ENCODE measurements at regions not wholly inside any gene's neighbourhood (a gene's known extent, or its start where the extent isn't known, plus 50 kb on each side); places are given as distances from the start of the nearest gene placed in this dataset.
"Not testable (repeated sequence)": the region's sequence is repeated elsewhere in the genome, so short reads cannot be mapped to it uniquely, and the experiment has no call there.

DNA sequence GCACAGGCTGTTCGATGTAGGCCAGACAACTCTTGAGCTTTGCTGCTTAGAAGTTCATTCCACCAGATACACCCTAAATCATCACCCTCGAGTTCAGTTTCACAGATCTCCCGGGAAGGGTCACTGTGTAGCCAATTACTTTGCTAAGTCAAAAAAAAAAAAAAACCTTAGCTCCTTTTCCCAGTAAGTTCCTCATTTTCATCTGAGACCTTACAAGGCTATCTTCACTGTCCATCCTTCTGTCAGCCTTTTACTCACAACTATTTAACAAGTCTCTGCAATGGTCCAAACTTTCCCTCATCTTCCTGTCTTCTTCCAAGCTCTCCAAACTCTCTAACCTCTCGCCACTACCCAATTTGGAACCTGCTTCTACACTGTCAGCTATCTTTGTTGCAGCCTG is 615.9 kb upstream of the DEFB115 start:
- not testable (repeated sequence) for DNase-seq (ENCODE audit: low spot score); H3K4me3 ChIP-seq (ENCODE audit: low read depth in 1 of 3, low read length in 3 of 3); H3K27ac ChIP-seq (ENCODE audit: low read depth in 1 of 2, low read length in 2 of 2); H3K4me1 ChIP-seq (ENCODE audit: control insufficient read depth in 4 of 4, insufficient read depth in 4 of 4, low read length in 3 of 4); H3K27me3 ChIP-seq (ENCODE audit: control insufficient read depth in 4 of 4, insufficient read depth in 4 of 4, low read length in 3 of 4); H3K9ac ChIP-seq (ENCODE audit: low read depth in 1 of 2, low read length in 2 of 2); H3K9me3 ChIP-seq (ENCODE audit: control insufficient read depth in 4 of 4, low read length in 3 of 4); H3K36me3 ChIP-seq (ENCODE audit: control insufficient read depth in 4 of 4, insufficient read depth in 3 of 4, low read depth in 1 of 4, low read length in 3 of 4)
- 59% methylated on average over 4 of the region's 4 CpGs for WGBS
- peak in 1 of 2 donors; percentile 10 for TF ChIP-seq RXRA (IDR thresholded peaks at IDR 0.05)

DNA sequence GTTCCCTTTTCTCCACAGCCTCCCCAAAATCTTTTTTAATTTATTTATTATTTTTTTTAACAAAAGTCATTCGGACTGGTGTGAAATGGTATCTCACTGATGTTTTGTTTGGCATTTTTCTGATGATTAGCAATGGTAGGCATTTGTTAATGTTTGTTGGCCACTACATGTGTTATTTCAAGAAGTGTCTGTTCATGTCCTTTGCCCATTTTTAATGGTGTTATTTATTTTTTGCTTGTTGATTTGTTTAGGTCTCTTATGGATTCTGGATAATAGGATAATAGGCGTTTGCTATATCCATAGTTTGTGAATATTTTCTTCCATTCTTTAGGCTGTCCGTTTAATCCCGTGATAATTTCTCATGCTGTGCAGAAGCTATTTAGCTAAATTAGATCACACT is 596.5 kb upstream of the DEFB115 start:
- H3K4me3 ChIP-seq (ENCODE audit: low read depth in 1 of 3, low read length in 3 of 3); H3K4me1 ChIP-seq (ENCODE audit: control insufficient read depth in 4 of 4, insufficient read depth in 4 of 4, low read length in 3 of 4); H3K36me3 ChIP-seq (ENCODE audit: control insufficient read depth in 4 of 4, insufficient read depth in 3 of 4, low read depth in 1 of 4, low read length in 3 of 4); H3K27ac ChIP-seq (ENCODE audit: low read depth in 1 of 2, low read length in 2 of 2); DNase-seq (ENCODE audit: low spot score); H3K27me3 ChIP-seq (ENCODE audit: control insufficient read depth in 4 of 4, insufficient read depth in 4 of 4, low read length in 3 of 4); H3K9ac ChIP-seq (ENCODE audit: low read depth in 1 of 2, low read length in 2 of 2); H3K9me3 ChIP-seq (ENCODE audit: control insufficient read depth in 4 of 4, low read length in 3 of 4): not testable (repeated sequence)
- 80% methylated on average over 4 of the region's 4 CpGs for WGBS

DNA sequence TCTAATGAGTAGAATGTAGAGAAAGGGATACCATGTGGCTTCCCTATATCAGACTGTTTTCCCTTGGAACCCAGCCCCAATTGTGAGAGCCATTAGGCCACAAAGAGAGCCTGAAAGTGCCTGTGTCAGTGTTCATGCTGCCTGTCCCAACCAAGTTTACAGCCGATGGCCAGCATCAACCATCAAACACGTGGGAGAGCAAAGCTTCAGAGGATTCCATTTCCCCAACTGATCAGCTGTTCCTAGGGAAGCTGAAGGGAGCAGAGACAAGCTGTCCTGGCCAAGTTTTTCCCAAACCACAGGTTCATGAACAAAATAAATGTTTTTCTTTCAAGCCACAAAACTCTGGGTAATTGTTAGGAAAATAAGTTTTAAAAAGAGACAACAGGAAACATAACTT is 589.0 kb upstream of the DEFB115 start:
- H3K36me3 ChIP-seq (ENCODE audit: control insufficient read depth in 4 of 4, insufficient read depth in 3 of 4, low read depth in 1 of 4, low read length in 3 of 4); H3K4me1 ChIP-seq (ENCODE audit: control insufficient read depth in 4 of 4, insufficient read depth in 4 of 4, low read length in 3 of 4); H3K27me3 ChIP-seq (ENCODE audit: control insufficient read depth in 4 of 4, insufficient read depth in 4 of 4, low read length in 3 of 4); DNase-seq (ENCODE audit: low spot score); H3K9ac ChIP-seq (ENCODE audit: low read depth in 1 of 2, low read length in 2 of 2); H3K4me3 ChIP-seq (ENCODE audit: low read depth in 1 of 3, low read length in 3 of 3); H3K9me3 ChIP-seq (ENCODE audit: control insufficient read depth in 4 of 4, low read length in 3 of 4); H3K27ac ChIP-seq (ENCODE audit: low read depth in 1 of 2, low read length in 2 of 2): not testable (repeated sequence)
- WGBS = 49% methylated on average over 2 of the region's 2 CpGs

DNA sequence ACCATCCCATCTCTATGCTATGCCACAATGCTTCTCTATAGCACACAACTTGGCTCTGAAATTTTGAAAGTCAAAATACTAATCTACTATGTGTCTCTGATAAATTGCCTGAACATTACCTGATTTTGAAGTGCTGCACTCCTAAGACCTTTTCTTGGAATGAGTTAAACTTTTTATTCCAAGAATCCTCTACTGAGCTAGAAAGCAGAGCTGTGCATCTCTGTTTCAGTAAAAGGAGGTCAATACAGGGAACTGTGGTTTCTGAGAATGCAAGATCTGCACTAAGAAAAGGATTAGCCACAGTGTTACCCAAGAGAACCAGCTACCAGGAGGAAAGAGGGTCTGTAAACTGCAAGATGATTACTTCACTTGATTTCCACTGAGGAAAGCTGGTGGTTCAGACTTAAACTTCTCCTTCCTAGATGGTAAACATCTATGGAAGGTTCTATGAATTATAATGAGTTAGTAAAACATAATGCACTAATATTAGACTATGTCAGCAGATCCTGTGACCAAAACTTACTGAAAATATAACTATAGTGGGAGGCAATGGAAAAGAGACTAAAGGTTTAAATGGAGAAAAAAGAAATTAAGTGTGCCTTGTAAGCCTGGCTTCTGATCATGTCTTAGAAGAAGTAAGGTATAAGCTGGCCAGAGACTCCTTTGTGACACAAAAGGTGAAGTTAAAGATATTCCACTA is 588.0 kb upstream of the DEFB115 start:
- not testable (repeated sequence) for H3K4me3 ChIP-seq (ENCODE audit: low read depth in 1 of 3, low read length in 3 of 3); DNase-seq (ENCODE audit: low spot score); H3K27ac ChIP-seq (ENCODE audit: low read depth in 1 of 2, low read length in 2 of 2); H3K9me3 ChIP-seq (ENCODE audit: control insufficient read depth in 4 of 4, low read length in 3 of 4); H3K27me3 ChIP-seq (ENCODE audit: control insufficient read depth in 4 of 4, insufficient read depth in 4 of 4, low read length in 3 of 4); H3K36me3 ChIP-seq (ENCODE audit: control insufficient read depth in 4 of 4, insufficient read depth in 3 of 4, low read depth in 1 of 4, low read length in 3 of 4); H3K4me1 ChIP-seq (ENCODE audit: control insufficient read depth in 4 of 4, insufficient read depth in 4 of 4, low read length in 3 of 4); H3K9ac ChIP-seq (ENCODE audit: low read depth in 1 of 2, low read length in 2 of 2)

DNA sequence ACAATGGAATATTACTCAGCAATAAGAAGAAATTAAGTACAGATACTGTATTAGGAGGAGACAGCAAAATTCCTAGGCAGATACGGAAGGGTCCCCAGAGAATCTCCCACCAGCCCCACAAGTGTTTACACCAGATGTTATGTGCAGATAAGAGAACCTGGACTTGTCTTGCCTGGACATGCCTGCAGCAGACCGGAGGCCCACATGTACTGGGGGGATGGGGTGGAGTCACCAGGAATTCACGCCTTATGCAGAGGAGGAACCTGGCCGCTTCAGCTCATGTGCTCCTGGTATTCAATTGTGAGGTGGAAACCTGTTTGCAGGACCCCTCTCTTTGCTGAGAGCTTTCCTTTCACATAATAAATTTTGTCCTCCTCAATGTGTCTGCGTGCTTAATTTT is 586.3 kb upstream of the DEFB115 start:
- H3K4me3 ChIP-seq (ENCODE audit: low read depth in 1 of 3, low read length in 3 of 3); H3K36me3 ChIP-seq (ENCODE audit: control insufficient read depth in 4 of 4, insufficient read depth in 3 of 4, low read depth in 1 of 4, low read length in 3 of 4); DNase-seq (ENCODE audit: low spot score); H3K27ac ChIP-seq (ENCODE audit: low read depth in 1 of 2, low read length in 2 of 2); H3K4me1 ChIP-seq (ENCODE audit: control insufficient read depth in 4 of 4, insufficient read depth in 4 of 4, low read length in 3 of 4); H3K9me3 ChIP-seq (ENCODE audit: control insufficient read depth in 4 of 4, low read length in 3 of 4); H3K27me3 ChIP-seq (ENCODE audit: control insufficient read depth in 4 of 4, insufficient read depth in 4 of 4, low read length in 3 of 4); H3K9ac ChIP-seq (ENCODE audit: low read depth in 1 of 2, low read length in 2 of 2): not testable (repeated sequence)
- WGBS = 67% methylated on average over 5 of the region's 5 CpGs

DNA sequence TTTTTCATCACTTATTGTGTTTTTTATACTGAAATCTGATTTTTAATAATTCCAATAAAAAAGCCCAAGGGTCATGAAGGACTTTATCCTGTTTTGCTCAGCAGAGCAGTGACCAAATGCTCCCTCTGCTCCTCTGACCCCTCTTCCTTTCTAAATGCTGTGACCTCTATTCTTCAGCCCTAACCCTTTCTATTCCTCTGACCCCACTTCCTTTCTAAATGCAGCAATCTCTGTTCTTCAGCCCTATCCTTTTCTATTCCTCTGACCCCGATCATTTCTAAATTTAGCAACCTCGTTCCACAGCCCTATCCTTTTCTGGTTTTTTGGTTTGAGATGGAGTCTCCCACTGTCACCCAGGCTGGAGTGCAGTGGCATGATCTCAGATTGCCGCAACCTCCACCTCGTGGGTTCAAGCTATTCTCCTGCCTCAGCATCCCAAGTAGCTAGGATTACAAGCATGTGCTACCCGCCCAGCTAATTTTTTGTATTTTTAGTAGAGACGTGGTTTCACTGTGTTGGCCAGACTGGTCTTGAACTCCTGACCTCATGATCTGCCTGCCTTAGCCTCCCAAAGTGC is 581.4 kb upstream of the DEFB115 start:
- not testable (repeated sequence) for H3K9ac ChIP-seq (ENCODE audit: low read depth in 1 of 2, low read length in 2 of 2); H3K9me3 ChIP-seq (ENCODE audit: control insufficient read depth in 4 of 4, low read length in 3 of 4); DNase-seq (ENCODE audit: low spot score); H3K36me3 ChIP-seq (ENCODE audit: control insufficient read depth in 4 of 4, insufficient read depth in 3 of 4, low read depth in 1 of 4, low read length in 3 of 4); H3K27ac ChIP-seq (ENCODE audit: low read depth in 1 of 2, low read length in 2 of 2); H3K4me1 ChIP-seq (ENCODE audit: control insufficient read depth in 4 of 4, insufficient read depth in 4 of 4, low read length in 3 of 4); H3K27me3 ChIP-seq (ENCODE audit: control insufficient read depth in 4 of 4, insufficient read depth in 4 of 4, low read length in 3 of 4); H3K4me3 ChIP-seq (ENCODE audit: low read depth in 1 of 3, low read length in 3 of 3)
- peak; percentile 100 for TF ChIP-seq NR2F2 (IDR thresholded peaks at IDR 0.05)
- WGBS = 57% methylated on average over 6 of the region's 6 CpGs

DNA sequence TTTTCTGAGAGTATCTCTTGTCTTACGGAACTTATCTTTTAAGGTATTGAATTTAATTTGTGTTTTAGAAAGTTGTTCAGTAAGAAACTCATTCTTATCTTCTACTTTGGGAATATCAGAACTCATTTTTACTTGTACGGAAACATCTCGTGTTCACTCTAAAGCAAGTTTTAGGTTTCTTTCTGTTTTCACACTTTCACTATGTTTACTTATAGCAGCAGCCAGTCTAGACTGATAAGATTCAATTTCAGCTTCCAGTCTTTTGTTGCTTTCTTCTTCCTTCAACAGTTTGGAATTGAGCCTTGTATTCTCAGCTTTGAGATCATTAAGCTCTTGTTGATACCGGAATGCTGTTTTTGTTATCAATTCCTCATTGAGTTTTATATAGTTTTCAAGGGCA is 575.2 kb upstream of the DEFB115 start:
- not testable (repeated sequence) for H3K27me3 ChIP-seq (ENCODE audit: control insufficient read depth in 4 of 4, insufficient read depth in 4 of 4, low read length in 3 of 4); H3K9me3 ChIP-seq (ENCODE audit: control insufficient read depth in 4 of 4, low read length in 3 of 4); H3K27ac ChIP-seq (ENCODE audit: low read depth in 1 of 2, low read length in 2 of 2); H3K36me3 ChIP-seq (ENCODE audit: control insufficient read depth in 4 of 4, insufficient read depth in 3 of 4, low read depth in 1 of 4, low read length in 3 of 4); H3K9ac ChIP-seq (ENCODE audit: low read depth in 1 of 2, low read length in 2 of 2); H3K4me1 ChIP-seq (ENCODE audit: control insufficient read depth in 4 of 4, insufficient read depth in 4 of 4, low read length in 3 of 4); H3K4me3 ChIP-seq (ENCODE audit: low read depth in 1 of 3, low read length in 3 of 3); DNase-seq (ENCODE audit: low spot score)
- 51% methylated on average over 4 of the region's 4 CpGs for whole genome bisulfite sequencing

DNA sequence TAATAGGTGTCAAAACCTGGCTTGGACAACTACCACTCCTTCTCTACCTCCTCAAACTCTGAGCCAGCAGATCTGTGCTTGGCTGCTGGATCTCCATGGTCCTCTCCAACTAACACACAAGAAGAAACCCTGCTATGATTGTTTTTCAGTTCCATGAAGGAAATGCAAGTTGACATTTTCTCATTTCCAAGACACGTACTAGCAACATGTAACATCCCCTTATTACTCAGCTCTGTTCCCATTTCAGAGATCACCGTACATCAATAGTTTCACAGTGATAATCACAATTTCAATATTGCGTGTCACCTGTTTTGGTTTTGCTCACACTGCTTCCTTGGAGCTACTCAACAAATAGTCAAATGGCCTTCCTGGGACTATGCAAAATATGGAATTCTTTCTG is 544.6 kb upstream of the DEFB115 start:
- not testable (repeated sequence) for H3K9ac ChIP-seq (ENCODE audit: low read depth in 1 of 2, low read length in 2 of 2); H3K4me1 ChIP-seq (ENCODE audit: control insufficient read depth in 4 of 4, insufficient read depth in 4 of 4, low read length in 3 of 4); H3K27me3 ChIP-seq (ENCODE audit: control insufficient read depth in 4 of 4, insufficient read depth in 4 of 4, low read length in 3 of 4); H3K9me3 ChIP-seq (ENCODE audit: control insufficient read depth in 4 of 4, low read length in 3 of 4); H3K27ac ChIP-seq (ENCODE audit: low read depth in 1 of 2, low read length in 2 of 2); DNase-seq (ENCODE audit: low spot score); H3K36me3 ChIP-seq (ENCODE audit: control insufficient read depth in 4 of 4, insufficient read depth in 3 of 4, low read depth in 1 of 4, low read length in 3 of 4); H3K4me3 ChIP-seq (ENCODE audit: low read depth in 1 of 3, low read length in 3 of 3)
- 78% methylated on average over 3 of the region's 3 CpGs for WGBS

Data from liver (tissue), 7 donors.